GM12892 (cell line): ENCODE measurements at regions not wholly inside any gene's neighbourhood (a gene's known extent, or its start where the extent isn't known, plus 50 kb on each side); places are given as distances from the start of the nearest gene placed in this dataset.

Experiments
- POLR2A ChIP-seq: IDR thresholded peaks from 2 replicates; pipeline ENCODE4 v1.6.1; 2011; ENCODE audit warnings: low read depth, low read length, control low read depth
- POLR2AphosphoS5 ChIP-seq: IDR thresholded peaks from 2 replicates; pipeline ENCODE4 v1.6.1; 2011; ENCODE audit warnings: low read depth, low read length, control low read depth
- TAF1 ChIP-seq: IDR thresholded peaks from 2 replicates; pipeline ENCODE4 v1.6.1; 2011; ENCODE audit warnings: low read depth, mild to moderate bottlenecking, control low read depth, low read length, borderline replicate concordance

- no peak for TF ChIP-seq POLR2A
- no peak for TF ChIP-seq POLR2AphosphoS5
- no peak for TF ChIP-seq TAF1
These were observed 1509.7 kb upstream of the WWC1 start for GRCh38 chr5:166781737-166782136.
